Choroid plexus epithelial cell (primary cell): ENCODE measurements at regions not wholly inside any gene's neighbourhood (a gene's known extent, or its start where the extent isn't known, plus 50 kb on each side); places are given as distances from the start of the nearest gene placed in this dataset.

Source experiments
- DNase-seq: peaks from one replicate; pipeline ENCODE4 v3.0.0-alpha.2; 2010; ENCODE audit warnings: low read depth
- H3K4me3 ChIP-seq: 2 replicates; pipeline ENCODE4 v1.5.1; 2011; ENCODE audit warnings: low read depth, mild to moderate bottlenecking, control low read depth, low read length, moderate library complexity
- TF ChIP-seq, protein P1 (sequence below): conservative IDR thresholded peaks from 2 replicates; pipeline ENCODE4 v1.5.1; 2011; ENCODE audit warnings: low read depth, mild to moderate bottlenecking, control low read depth, inconsistent platforms, low read length, moderate library complexity

DNA sequence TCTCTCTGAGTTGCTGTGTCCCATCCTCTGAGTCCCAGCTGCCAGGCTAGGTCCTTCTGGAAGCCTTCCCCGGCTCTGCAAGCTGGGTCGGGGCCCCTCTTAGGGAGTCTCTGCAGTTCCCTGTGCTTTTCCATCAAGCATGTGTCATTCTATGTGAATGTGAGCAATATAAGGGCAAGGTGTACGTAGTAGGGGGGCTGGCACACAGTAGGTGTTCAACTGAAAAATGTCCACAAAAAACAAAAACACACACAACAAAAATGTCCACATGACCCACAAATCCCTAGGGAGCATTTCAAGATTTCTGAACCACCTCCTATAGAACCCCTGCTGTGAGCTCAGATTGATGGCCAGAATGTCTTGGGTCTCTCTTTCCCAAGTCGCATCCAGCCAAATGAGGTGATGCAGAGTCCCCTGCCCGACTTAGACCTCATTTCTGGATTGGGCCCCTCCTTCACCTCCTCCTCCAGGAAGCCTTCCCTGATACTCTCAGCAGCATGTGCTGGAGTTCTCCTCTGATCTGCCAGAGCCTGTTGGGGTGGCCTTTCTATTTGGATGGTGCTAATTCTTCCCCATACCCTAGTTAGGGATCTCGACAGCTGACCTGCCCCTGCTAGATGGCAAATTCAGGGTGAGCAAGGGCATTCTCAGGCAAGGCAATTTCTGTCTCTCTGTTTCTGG lies 196.1 kb upstream of the LHX5 start:
- DNase-seq, result no peak
- no peak overlapping the region for H3K4me3 ChIP-seq
- TF ChIP-seq, protein P1, sequence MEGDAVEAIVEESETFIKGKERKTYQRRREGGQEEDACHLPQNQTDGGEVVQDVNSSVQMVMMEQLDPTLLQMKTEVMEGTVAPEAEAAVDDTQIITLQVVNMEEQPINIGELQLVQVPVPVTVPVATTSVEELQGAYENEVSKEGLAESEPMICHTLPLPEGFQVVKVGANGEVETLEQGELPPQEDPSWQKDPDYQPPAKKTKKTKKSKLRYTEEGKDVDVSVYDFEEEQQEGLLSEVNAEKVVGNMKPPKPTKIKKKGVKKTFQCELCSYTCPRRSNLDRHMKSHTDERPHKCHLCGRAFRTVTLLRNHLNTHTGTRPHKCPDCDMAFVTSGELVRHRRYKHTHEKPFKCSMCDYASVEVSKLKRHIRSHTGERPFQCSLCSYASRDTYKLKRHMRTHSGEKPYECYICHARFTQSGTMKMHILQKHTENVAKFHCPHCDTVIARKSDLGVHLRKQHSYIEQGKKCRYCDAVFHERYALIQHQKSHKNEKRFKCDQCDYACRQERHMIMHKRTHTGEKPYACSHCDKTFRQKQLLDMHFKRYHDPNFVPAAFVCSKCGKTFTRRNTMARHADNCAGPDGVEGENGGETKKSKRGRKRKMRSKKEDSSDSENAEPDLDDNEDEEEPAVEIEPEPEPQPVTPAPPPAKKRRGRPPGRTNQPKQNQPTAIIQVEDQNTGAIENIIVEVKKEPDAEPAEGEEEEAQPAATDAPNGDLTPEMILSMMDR, result no peak

DNA sequence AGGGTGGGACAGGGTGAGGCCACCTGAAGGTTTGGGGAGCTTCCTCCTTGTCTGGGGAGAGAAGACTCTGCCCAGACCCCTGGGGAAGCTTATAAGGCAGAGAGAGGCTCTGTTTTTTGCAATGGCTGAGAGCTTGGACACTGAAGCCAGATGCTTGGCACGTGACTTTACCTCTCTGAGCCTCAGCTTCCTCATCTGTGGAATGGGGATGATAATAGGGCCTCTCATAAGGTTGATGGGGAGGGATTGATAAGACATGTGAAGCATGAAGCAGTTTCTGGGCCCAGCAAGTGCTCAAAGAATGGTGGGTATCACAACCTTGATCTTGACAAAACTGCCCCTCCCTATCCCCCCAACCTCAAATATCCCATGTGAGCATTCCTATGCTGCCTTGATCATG lies 195.4 kb upstream of the LHX5 start:
- no peak for DNase-seq
- H3K4me3 ChIP-seq, result no peak overlapping the region
- TF ChIP-seq, protein P1, result no peak

DNA sequence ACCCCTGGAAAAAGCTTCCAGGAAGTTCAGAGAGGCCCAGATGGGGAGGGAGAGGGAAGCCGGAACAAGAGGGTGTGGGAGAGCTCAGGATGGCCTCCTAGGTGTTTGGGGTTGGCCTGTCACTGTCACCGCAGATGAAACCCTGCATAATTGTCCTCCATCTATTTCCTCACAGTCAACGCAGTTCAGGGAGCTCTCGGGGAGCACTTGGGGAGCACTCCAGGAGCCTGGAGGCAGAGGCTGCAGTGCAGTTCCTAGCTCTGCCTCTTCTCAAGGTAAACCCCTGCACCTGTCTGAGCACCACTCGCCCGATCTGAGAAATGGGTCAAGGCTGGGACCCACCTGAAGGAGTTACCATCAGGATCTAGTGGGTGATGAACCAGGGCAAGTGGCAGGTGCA lies 194.6 kb upstream of the LHX5 start:
- TF ChIP-seq, protein P1, result no peak
- no peak for DNase-seq

DNA sequence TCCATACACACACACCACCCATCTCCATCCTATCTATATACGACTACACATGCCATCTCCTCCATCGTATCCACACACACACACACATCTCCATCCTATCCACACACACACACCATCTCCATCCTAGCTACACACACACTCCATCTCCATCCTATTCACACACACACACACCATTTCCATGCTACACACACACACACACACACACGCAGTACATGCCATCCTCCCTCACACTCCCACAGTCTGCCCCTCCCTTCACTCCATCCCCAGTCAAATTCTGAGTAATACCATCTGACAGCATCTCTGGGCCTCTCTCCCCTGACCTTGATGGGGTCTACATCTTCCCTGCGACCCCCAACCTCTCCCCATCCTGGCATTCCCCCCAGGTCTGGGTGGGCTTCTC lies 193.8 kb upstream of the LHX5 start:
- TF ChIP-seq, protein P1, result no peak
- H3K4me3 ChIP-seq, result no peak overlapping the region
- DNase-seq, result no peak

More for the DNA sequence above, 194.6 kb upstream of the LHX5 start:
- H3K4me3 ChIP-seq, result no peak overlapping the region

DNA sequence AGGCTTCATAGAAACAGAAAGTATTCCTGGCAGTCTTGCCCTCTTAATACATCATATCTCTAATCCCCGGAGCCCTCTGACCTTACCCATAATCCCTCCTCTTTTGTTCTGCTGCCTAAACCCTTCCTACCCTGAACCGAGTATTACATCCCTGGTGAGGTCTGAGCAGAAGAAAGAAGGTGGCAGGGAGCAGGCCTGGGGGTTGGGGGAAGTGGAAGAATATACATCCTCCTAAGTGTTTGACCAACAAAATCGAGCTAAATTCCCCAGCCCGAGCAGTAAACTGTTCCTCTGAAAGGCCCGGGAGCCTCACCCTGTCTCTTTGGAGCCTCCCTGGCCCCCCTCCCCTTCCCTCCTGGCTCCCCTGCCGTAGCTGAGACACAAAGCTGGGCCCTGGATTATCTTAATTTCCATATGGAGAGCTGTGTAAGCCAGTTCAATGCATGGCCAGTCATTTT lies 192.6 kb upstream of the LHX5 start:
- no peak overlapping the region for H3K4me3 ChIP-seq
- TF ChIP-seq, protein P1, result no peak
- DNase-seq, result no peak

DNA sequence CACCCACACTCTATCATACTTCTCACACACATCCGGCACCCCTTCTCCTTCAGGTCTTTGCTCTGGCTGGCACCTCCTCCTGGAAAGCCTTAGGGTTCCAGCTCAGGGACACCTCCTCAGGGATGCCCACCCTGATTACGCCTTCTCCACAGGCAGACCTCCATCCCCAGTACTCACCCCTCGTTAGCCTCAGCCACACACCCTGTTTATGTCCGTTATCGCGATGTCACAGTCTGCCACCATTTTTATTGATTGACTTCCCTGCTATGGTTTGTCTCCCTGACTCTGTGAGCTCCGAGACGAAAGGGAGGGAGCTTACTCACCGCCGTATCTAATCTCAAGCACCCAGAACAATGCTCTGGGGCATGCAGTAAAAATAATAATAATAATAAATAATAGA lies 191.7 kb upstream of the LHX5 start:
- DNase-seq, result no peak
- H3K4me3 ChIP-seq, result no peak overlapping the region
- TF ChIP-seq, protein P1, result no peak

DNA sequence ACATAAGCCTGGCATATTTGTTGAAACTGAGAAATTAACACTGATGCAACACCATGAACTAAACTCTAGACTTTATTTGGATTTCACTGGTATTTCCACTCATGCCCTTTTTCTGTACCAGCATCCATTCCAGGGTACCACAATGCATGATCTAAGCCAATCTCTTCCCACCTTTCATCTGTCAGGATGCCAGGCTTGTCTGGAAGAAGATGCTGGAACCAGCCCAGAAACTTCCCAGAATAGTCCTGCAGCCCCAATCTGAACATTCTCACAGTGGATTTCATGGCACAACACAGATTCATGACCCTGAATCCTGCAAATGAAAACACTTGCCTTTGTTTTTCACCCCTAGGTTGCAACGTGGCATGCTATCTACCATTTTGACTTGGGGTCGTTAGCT lies 189.3 kb upstream of the LHX5 start:
- TF ChIP-seq, protein P1, result no peak
- no peak overlapping the region for H3K4me3 ChIP-seq
- no peak for DNase-seq
